ENCODE measurements at regions not wholly inside any gene's neighbourhood (a gene's known extent, or its start where the extent isn't known, plus 50 kb on each side); places are given as distances from the start of the nearest gene placed in this dataset.
"Not testable (repeated sequence)": the region's sequence is repeated elsewhere in the genome, so short reads cannot be mapped to it uniquely, and the experiment has no call there.

- no peak overlapping the region for H3K4me3 ChIP-seq (ENCODE audit: low read depth, low read length)
- no peak for TF ChIP-seq CTCF (conservative IDR thresholded peaks at IDR 0.05; ENCODE audit: low read depth, low read length)
- no peak for DNase-seq (ENCODE audit: low read depth)
These were observed 111.6 kb upstream of the UST start for GRCh38 chr6:148635070-148635743.

GRCh38 chr6:148641836-148642235 is 105.0 kb upstream of the UST start:
- DNase-seq (ENCODE audit: low read depth); H3K4me3 ChIP-seq (ENCODE audit: low read depth, low read length): not testable (repeated sequence)

- not testable (repeated sequence) for DNase-seq (ENCODE audit: low read depth)
These were observed 103.6 kb upstream of the UST start for GRCh38 chr6:148643208-148643607.

GRCh38 chr6:148645049-148645448 is 101.8 kb upstream of the UST start:
- not testable (repeated sequence) for H3K4me3 ChIP-seq (ENCODE audit: low read depth, low read length); DNase-seq (ENCODE audit: low read depth)

More at GRCh38 chr6:148643208-148643607, 103.6 kb upstream of the UST start:
- H3K4me3 ChIP-seq (ENCODE audit: low read depth, low read length) = not testable (repeated sequence)

GRCh38 chr6:148648754-148649453 is 97.9 kb upstream of the UST start:
- TF ChIP-seq CTCF (conservative IDR thresholded peaks at IDR 0.05; ENCODE audit: low read depth, low read length) = no peak
- H3K4me3 ChIP-seq (ENCODE audit: low read depth, low read length) = no peak overlapping the region
- DNase-seq (ENCODE audit: low read depth) = no peak

GRCh38 chr6:148649454-148649963 is 97.3 kb upstream of the UST start:
- TF ChIP-seq CTCF (conservative IDR thresholded peaks at IDR 0.05; ENCODE audit: low read depth, low read length) = no peak

GRCh38 chr6:148650941-148651505 is 95.8 kb upstream of the UST start:
- no peak for TF ChIP-seq CTCF (conservative IDR thresholded peaks at IDR 0.05; ENCODE audit: low read depth, low read length)
- H3K4me3 ChIP-seq (ENCODE audit: low read depth, low read length) = no peak overlapping the region

More at GRCh38 chr6:148649454-148649963, 97.3 kb upstream of the UST start:
- no peak for DNase-seq (ENCODE audit: low read depth)
- H3K4me3 ChIP-seq (ENCODE audit: low read depth, low read length) = no peak overlapping the region

GRCh38 chr6:148652205-148652604 is 94.6 kb upstream of the UST start:
- no peak overlapping the region for H3K4me3 ChIP-seq (ENCODE audit: low read depth, low read length)
- no peak for TF ChIP-seq CTCF (conservative IDR thresholded peaks at IDR 0.05; ENCODE audit: low read depth, low read length)
- no peak for DNase-seq (ENCODE audit: low read depth)

More at GRCh38 chr6:148650941-148651505, 95.8 kb upstream of the UST start:
- no peak for DNase-seq (ENCODE audit: low read depth)
